Fibroblast of peridontal ligament (primary cell): ENCODE measurements at regions not wholly inside any gene's neighbourhood (a gene's known extent, or its start where the extent isn't known, plus 50 kb on each side); places are given as distances from the start of the nearest gene placed in this dataset.
A peak's percentile ranks its signal among the peaks of the same experiment; 100 is the strongest.
"Not testable (repeated sequence)": the region's sequence is repeated elsewhere in the genome, so short reads cannot be mapped to it uniquely, and the experiment has no call there.

Source experiments
- DNase-seq: peaks from one replicate; pipeline ENCODE4 v3.0.0-alpha.2; 2010; ENCODE audit errors: extremely low read depth

DNA sequence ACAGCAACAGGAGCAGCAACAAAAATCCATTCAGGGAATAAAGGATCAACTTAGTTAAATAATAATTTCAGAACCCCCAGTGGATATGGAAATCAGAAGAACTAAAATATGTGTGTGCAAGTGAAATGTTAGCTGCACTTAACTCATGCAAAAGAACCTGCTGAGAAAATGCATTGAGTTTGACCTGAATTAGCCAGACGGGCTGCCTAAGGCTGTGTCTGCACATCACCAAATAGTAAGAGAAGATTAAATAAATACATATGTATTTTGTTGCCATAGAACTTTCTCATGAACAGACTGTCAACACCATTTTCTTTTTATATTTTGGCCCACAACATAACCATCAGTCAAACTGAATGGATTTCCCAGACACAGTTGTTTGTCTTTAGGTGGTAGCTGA lies 262.0 kb upstream of the PIK3C3 start:
- no peak for DNase-seq

DNA sequence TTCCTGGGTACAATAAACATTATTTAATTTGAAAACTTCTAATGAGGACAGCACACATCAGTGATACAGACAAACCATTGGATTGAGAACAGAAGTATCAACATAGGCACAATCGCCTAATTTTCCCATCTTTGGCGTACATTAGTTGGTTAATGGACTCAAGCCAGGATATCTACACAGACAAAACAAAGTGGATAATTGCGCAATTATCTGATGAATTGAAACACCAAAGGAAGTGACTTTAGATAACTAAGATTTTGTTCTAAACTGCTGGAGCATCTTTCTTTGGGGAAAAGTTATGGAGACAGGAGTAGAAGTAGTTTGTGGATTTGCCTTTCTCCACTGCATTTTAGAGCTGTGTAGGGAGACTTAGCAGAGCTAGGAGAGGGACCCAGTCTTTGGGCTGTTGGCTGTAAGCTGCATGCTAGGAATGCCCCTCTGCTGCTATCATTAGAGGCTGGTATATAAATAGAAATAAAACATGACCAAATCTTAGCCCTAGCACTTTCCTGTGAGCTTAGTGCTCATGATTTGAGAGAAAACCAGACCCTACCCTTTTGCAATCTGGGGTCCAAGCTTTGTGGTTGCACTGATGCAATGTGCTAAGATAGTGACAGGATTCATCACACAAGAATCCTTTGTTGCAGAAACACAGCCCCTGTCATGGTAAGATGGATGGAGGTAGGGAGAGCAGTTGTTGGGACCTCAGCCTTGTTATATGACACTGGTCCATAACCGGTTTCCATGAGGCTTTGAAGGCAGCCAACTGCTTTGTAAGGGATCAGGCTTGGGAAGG lies 264.5 kb upstream of the PIK3C3 start:
- DNase-seq: no peak

DNA sequence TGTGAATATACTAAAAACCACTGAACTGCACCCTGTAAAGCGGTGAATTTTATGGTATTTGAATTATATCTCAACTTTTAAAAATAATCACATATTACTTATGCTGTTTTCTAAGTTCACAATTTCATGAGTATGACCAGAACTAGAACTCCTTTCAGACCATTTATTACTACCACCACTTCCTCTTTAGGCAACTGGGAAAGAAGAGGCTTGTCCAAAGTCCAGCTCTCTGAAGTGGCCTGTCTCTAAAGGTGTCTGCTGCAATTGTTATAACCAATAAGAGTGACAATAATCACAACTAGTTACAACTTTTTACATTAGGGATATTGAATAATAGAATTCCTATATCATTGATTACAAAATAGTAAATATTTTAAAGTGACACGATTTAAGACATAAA lies 267.9 kb upstream of the PIK3C3 start:
- no peak for DNase-seq

DNA sequence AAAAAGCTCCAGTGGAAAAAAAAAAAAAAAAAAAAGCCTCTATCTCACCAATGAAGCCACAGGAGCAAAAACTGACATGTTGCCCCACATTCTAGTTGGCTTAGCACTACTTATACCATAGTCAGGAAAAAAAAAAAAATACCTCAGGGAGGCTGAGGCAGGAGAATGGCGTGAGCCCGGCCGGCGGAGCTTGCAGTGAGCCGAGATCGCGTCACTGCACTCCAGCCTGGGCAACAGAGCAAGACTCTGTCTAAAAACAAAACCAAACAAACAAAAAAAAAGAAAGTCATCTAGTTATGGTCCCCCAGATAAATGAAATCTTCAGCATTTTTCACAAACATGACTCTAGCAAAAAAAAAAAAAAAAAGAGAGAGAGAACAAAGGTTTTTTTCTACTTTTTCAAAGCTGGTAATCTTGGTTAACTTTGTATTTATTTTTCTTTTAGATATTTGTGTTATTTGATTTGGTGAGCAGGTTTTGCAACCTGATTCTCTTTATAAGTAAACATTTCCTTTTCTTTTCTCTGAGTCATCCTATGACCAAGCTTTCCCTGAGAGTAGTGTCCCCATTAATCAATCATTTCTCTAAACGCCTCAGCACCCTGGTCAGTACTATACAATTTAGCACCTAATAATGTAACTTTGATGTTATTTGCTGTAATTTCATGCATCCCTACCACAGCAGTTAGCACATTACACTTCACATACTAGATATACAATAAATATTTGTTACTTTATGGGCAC lies 273.7 kb upstream of the PIK3C3 start:
- no peak for DNase-seq

DNA sequence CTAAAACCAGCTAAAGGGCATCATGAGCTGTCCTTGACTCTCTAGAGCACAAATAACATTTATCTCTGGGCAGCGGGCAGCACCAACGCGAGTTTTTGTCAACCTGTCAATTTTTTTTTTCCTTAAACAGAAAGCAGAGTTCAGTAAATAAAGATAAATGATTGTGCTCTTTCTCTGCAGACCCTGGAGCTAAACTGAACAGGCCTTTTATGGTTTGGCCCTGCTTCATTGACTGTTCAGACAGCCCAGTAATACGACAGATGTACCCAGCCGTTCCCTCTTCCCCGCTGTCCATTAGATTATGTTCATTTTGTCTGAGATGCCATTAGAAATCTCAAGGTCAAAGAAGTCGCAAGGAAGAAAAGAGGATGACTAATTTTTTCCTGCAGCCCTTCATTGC lies 280.5 kb upstream of the PIK3C3 start:
- DNase-seq: no peak

DNA sequence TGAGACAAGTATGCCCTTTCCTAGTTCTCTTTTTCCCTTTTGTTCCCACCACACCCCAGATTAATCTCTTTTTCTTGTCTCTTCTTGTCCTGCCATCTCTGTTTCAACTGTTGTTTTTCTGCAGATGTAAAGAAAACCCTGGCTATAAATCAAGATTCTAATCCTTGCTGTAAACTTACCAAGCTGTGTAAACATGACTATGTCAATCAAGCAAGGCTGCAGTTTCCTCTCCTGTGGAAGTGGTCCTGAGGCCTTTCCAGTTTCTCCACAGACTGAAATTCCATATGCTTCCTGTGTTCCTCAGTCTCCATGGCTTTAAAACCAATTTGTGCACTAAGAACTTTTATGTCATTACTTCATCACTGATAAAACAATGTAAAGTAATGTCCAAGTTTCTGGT lies 288.8 kb upstream of the PIK3C3 start:
- DNase-seq: no peak

DNA sequence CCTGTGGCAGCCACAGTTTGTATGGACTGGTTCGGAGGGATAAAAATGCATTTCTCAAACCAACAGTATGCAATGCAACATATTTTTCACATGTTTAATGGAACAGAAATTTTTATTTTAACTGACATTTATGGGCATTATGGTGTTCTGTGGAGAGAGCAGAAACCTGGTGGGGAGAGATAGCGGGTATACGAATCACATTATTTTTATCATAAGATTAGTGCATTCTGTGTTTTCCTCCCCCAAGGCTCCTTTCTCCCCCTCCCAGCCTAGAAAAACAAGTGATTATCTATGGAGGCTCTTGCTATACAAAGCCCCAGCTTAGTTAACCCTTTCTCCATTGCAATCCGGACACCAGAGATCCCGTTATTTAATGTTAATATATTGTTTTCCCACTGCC lies 289.8 kb upstream of the PIK3C3 start:
- no peak for DNase-seq

DNA sequence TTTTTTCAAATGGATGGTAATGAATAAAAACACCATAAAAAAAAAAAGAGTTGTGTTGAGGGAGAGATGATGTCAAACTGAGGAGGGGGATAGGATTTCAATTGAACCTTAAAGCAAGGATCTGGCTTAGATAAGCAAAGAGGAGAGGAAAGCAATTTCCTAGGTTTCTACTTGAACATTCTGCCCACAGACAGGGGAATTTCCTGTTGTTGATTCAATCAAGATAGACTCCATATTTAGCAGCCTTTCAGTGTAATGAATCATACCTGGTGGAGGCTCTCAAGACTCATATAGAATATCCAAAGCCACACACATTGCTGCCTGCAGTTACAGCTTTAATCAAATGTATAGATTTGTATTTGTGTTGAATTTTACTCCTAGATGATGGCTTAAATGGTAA lies 294.4 kb upstream of the PIK3C3 start:
- no peak for DNase-seq

DNA sequence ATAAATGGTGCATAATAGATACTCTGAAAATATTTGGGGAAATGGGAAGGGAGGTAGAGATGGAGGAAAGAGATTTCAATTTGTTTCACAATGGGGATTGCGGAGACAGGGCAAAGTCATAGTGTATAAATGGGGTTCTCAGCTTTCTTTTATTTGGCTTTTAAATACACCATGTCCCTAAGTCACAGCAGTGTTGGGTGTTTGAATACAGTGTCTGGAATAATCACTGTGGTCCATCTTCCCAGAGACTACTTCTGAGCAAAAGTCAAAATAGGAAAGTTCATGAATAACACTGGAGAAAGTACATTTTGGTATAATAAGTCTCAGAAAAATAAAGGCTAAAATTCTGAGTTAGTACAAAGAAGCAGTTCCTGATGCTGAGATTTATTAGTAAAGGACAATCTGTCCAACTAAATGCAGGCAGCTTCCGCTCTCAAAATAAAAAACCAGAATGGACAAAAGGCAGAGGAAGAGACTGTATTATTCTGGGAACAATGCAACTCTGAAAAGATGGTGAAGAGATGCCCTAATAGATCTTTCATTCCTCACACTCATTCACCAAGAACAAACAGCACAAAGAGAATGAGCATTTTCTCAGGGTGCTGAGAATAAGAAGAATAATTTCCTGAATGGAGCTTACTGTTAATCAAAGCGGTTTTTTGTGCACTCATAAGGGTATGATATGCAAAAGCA lies 295.4 kb upstream of the PIK3C3 start:
- no peak for DNase-seq

DNA sequence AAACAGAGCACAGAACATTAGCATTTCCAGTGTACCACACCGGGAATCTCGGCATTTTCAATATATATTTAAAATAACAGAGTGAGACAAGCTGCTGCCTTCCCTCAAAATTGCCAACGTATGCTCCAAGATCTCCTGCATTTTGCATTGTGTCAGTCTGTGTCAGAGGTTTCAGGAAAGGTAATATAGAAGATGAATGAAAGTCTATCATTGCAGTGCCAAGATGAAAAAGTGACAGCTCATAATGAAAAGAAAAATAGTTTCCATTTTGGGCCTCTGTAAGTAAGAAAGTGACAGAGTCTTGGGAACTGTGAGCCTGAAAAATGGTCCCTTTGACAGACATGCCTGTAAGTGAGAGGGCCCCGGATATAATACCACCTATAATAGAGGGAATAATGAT lies 297.8 kb upstream of the PIK3C3 start:
- DNase-seq: no peak

DNA sequence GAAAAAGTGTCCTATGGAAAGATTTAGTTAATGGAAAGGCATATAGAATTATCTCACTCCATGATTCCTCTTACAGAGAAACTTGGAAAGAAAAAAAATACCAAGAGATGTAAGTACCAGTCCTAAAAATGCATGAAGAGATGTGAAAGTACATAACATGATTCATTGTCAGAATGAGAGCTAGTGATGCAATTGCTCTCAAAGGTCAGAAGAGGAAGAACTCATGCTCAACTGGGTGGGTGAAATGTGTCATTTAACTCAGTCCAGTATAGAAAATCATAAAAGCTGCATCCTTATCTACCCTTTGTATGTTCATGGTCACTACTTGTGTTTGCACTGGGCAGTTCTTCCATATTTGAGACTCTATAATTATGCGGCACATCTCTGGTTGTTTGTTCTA lies 300.0 kb upstream of the PIK3C3 start:
- no peak for DNase-seq

DNA sequence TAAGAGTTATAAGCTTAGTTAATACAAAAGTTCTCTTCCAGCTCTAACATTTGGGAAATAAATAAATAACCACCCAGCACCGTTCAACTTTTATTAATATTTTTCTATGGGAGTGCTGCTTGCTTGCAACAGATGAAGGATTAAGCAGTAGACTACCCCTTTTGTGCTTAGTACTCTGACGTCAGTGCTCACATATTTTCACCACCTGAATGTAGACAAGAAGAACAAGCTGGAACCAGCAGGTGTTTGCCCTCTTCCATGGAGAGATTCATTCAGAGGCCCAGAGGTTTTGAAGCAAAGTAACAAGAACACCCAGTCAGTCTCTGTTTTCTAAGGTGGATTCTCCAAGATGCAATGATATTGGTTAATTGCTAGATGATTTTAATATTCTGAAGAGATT lies 307.1 kb upstream of the PIK3C3 start:
- DNase-seq: no peak

DNA sequence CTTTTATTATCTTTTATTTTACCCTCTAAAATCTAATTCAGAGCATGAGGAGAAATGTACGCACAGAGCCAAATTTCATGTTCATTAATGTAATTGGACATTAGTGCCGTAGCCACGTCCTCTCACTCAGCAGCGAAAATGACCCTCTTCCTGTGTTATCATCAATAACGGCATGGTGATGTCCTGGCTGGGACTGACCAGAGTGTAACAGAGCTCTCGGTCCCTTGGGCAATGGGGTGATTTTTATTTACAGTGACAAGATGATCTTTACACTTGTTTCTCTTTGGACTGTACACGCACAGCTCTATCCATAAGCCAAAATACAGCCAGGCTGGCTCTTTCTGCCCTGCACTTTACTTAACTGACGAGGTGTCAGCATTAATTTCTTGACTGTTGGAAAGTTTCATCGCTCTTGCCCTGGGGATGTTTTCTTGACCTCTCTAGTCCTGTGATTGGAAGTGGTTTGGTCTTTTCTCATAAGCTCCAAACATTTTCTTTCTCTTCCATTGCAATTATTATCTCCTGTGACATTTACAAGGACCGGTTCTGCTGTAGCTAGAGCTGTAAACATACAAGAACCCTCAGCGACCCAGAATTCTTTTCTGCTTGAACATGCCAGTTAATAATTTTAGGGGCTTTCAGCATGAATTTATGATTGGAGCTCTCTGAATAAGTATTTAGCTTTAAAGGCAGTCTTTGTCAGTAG lies 308.0 kb upstream of the PIK3C3 start:
- no peak for DNase-seq

DNA sequence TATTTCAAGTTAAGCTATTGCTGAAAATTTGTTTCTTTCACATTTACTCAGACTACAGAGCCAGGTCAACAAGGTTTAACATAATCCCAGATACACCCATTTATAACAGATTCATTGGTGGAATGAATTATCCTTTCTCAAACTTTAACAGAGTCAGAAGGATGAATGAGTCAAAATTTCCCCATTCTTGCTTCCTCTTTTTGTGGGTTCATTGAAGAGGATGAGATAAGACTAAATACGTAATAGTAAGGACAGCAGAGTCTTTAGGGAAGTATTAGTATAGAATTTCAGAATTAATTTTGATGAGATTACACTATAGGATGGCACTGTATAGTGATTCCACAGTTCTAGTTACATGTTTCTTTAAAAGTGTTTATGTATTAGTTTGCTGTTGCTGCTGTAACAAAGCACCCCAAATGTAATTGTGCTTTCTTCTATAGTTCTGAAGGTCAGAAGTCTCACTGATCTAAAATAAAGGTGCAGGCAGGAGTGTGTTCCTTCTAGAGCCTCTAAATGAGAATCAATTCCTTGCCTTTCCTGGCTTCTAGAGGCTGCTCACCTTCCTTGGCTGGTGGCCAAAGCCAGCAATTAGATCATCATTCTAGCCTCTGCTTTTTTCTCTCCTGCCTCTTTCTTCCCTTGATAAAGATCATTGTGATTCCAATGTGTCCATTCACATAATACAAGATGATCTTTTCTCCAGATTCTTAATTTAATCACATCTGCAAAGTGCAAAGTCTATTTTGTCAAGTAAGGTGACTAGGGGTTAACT lies 309.3 kb upstream of the PIK3C3 start:
- no peak for DNase-seq

DNA sequence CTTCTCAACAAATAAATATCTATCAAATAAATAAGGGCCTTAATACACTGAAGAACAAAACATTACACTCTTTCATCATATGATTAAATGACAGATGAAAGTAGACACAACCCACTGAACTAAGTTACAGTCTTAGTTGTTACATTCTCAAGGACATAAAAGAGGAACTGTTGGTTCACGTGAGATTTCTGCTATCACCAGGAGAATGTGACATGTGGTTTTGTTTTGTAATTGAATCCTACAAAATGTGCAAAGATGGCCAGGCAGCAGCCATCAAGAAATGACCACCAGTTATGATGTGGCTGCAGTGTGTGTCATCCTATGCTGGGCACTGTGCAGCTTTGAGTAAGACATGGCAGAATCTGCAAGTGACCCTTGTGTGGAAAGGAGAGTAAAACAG lies 310.6 kb upstream of the PIK3C3 start:
- no peak for DNase-seq

DNA sequence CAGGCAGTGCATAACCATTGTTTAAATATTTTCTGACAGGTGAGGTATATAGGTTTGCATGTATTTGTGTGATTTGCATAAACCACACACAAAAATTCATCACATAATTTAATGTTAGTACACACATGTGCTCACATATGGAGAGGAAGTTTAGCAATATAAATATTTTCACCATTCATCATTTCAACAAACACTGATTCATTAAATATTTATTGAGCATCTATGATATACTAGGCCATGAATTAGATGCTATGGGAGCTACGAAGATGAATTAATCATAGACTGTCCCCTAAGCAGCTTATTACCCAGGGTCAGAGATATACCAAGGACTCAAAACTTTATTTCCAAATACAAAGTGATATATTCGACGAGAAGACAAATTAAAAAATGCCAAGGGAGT lies 311.6 kb upstream of the PIK3C3 start:
- no peak for DNase-seq

DNA sequence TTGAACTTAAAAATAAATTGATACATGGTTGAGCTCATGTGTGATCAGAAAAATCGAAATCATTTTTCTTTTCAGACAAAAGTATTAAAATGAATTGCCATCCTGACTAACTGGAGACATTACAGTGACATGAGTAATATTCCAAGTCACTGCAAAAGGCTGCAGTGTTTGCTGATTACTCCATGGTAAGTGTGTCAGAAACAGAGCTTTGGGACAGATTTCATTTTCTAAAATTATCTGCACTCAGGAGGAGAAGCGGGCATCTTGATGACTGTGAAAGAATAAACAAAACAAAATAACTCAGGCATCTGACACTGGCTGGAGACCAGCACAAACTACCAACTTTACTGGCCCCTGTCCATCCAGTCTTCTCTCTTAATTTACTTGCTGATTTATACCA lies 312.3 kb upstream of the PIK3C3 start:
- peak; percentile 1 for DNase-seq

DNA sequence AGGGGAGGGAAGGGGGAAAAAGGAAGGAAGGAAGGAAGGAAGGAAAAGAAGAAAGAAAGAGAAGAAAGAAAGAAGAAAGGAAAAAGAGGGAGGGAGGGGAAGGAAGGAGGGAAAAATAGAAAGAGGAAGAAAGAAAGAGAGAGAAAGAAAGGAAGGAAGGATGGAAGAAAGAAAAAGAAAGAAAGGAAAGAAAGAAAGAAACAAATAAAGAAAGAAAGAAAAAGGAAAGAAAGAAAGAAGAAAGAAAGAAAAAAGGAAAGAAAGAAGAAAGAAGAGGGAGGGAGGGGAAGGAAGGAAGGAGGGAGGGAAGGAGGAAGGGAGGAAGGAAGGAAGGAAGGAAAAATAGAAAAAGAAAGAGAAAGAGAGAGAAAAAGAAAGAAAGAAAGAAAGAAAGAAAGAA lies 315.8 kb upstream of the PIK3C3 start:
- DNase-seq: no peak

DNA sequence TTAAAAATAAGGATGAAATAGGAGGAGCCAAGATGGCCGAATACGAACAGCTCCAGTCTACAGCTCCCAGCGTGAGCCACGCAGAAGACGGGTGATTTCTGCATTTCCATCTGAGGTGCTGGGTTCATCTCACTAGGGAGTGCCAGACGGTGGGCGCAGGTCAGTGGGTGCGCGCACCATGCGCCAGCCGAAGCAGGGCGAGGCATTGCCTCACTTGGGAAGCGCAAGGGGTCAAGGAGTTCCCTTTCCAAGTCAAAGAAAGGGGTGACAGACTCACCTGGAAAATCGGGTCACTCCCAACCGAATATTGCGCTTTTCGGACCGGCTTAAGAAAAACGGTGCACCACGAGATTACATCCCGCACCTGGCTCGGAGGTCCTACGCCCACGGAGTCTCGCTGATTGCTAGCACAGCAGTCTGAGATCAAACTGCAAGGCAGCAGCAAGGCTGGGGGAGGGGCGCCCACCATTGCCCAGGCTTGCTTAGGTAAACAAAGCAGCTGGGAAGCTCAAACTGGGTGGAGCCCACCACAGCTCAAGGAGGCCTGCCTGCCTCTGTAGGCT lies 323.2 kb upstream of the PIK3C3 start:
- DNase-seq: not testable (repeated sequence)

DNA sequence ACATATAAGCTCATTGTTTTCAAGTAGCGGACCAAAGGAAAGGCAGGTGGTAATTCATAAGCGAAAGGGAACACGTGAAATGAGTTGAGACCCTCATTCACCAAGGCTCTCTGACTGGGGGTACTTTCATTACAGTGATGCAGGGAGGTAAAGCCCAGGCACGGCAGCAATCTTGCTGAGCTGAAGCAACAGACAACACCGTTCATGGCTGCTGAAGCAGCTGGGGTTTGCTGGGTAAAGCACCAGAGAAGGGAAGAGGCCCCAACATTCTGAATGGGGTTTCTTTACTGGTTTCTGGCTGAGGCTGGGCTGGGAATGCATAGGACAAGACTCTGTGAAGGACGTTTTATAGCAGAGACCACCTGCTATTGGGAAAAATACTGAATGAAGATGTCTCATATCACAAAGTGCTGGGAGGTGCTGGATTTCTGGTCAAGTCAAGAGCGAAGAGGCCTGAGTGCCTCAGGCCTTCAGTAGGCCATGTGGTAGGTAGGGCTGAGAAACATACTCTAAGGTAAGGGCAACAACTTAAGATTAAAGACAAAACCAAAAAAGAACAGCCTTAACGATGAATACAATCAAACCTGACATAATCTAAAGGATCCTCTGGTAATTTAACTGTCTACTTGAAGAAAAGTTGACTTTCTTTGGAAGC lies 324.7 kb upstream of the PIK3C3 start:
- DNase-seq: no peak

DNA sequence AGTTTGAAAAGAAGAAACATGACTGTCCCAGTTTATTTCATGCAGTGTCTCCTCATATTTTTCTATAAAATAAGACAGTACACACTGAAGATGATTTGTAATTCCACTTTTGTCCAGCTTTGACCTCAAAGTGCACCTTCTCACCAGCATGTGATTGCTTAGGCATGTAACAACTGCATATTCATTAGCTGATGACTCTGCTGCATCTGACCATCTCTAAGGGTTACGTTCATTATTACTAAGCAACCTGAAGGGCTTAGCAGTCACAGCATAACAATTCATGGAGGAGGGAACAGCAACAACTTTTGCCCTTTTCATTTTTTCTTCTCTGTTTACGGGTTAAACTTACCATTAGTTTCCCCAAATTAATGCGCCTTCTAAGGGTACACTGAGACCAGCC lies 330.6 kb upstream of the PIK3C3 start:
- no peak for DNase-seq
